Upper lobe of right lung (tissue), 1 donor: ENCODE measurements at regions not wholly inside any gene's neighbourhood (a gene's known extent, or its start where the extent isn't known, plus 50 kb on each side); places are given as distances from the start of the nearest gene placed in this dataset.

Experiments used
- ATAC-seq: fragments of 200-7000 bp; cut with Tn5 transposase; one replicate; pipeline ENCODE4 v1.9.1; 2020; ENCODE audit warnings: mild to moderate bottlenecking, moderate library complexity
- DNase-seq: peaks from one replicate; pipeline ENCODE4 v3.0.0-alpha.2; 2020
- H3K27ac ChIP-seq: fragments of 200-600 bp; one replicate; pipeline ENCODE4 v1.8.0; 2022
- H3K27me3 ChIP-seq: fragments of 200-600 bp; one replicate; pipeline ENCODE4 v1.8.0; 2022; ENCODE audit warnings: mild to moderate bottlenecking
- H3K36me3 ChIP-seq: fragments of 200-600 bp; one replicate; pipeline ENCODE4 v1.8.0; 2022
- H3K4me1 ChIP-seq: fragments of 200-600 bp; one replicate; pipeline ENCODE4 v1.8.0; 2022
- H3K4me3 ChIP-seq: fragments of 200-600 bp; one replicate; pipeline ENCODE4 v1.8.0; 2022; ENCODE audit warnings: mild to moderate bottlenecking
- H3K9me3 ChIP-seq: fragments of 200-600 bp; one replicate; pipeline ENCODE4 v1.8.0; 2022
- CTCF ChIP-seq: fragments of 200-600 bp; IDR thresholded peaks from one replicate; pipeline ENCODE4 v1.8.0; 2022; ENCODE audit warnings: antibody characterized with exemption
- intact Hi-C: fragments of 100-400 bp; cut with DNase I; formaldehyde crosslinking; loops from one replicate; pipeline ENCODE4 v1.11.0; 2022
- donor health status: DM: no; HTN: yes; CAD: no; lungs with severe emphysema.

DNA sequence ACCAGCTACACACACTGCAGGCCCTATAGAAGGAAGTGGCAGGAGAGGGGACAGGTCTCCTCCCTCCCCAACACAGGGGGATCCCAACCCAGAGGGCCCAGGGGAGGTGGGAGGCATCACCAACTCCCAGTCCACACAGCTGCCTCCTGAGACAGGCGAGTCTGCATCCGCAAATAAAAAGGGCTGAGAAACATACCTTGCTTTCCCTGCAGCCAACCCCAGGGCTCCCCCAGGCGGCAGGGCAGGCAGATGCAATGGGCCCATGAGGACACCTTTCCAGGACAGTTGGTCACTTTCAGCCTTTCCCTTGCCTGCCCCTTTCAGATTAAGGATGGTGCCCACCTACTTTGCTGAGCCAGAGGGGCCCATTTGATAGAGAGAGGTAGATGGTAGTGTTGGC, 180.0 kb downstream of the BRD1 start:
- no peaks in the 10 kb centered on the region for H3K36me3 ChIP-seq
- no peaks in the 10 kb centered on the region for H3K4me1 ChIP-seq
- no peak overlapping the region for H3K27ac ChIP-seq
- no peak for TF ChIP-seq CTCF
- H3K27me3 ChIP-seq, result peaks cover 5% of the 10 kb centered on the region
- DNase-seq (no peak), ATAC-seq (no peak)
- intact Hi-C loops, result no loop called here
- H3K9me3 ChIP-seq, result no peaks in the 10 kb centered on the region
- H3K4me3 ChIP-seq, result no peak overlapping the region

DNA sequence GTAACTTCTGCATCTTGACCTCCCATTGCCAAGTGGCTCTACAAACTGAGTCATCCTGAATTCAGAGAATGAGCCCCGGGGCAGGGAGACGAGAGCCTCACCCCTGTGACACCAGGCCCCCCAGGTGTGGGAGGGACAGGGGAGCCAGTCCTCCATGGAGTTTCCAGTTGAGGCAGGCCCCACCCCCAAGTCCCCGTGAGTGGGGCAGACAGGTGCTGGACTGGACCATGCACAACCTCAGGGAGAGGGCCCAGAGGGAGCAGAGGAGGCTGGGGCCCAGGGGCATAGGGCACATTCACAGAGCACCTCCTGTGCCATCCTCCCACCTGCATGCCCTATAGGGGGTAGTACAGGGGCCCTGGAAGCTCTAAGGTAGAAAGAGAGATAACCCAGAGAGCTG, 180.8 kb downstream of the BRD1 start:
- Histone ChIP-seq H3K9me3 (no peaks in the 10 kb centered on the region), H3K27ac (no peak overlapping the region), H3K36me3 (no peaks in the 10 kb centered on the region), H3K27me3 (peaks cover 5% of the 10 kb centered on the region), H3K4me1 (no peaks in the 10 kb centered on the region), H3K4me3 (no peak overlapping the region)
- no peak for TF ChIP-seq CTCF
- DNase-seq, result no peak
- ATAC-seq, result no peak
- intact Hi-C loops, result no loop called here

- no peak for TF ChIP-seq CTCF
- H3K27ac ChIP-seq, result no peak overlapping the region
- H3K4me1 ChIP-seq, result no peaks in the 10 kb centered on the region
- intact Hi-C loops, result no loop called here
- DNase-seq, result no peak
- H3K4me3 ChIP-seq, result no peak overlapping the region
- no peaks in the 10 kb centered on the region for H3K9me3 ChIP-seq
- no peak for ATAC-seq
- H3K27me3 ChIP-seq, result peaks cover 5% of the 10 kb centered on the region
- H3K36me3 ChIP-seq, result no peaks in the 10 kb centered on the region
These were observed 181.7 kb downstream of the BRD1 start for GRCh38 chr22:49645791-49646550.

DNA sequence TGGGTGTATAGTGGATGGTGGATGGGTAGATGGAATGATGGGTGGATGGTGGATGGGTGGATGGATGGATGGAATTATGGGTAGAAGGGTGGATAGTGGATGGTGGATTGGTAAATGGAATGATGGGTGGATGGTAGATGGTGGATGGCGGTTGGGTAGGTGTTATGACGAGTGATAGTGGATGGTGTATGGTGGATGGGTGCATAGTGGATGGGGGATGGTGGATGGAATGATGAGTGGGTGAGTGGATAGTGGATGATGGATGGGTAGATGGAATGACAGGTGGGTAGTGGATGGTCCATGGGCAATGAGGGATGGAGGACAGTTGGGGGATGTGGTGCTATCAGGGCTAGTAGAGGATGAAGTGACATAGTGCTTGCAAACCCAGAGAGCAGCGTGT, 182.4 kb downstream of the BRD1 start:
- intact Hi-C loops, result no loop called here
- TF ChIP-seq CTCF, result no peak
- no peak overlapping the region for H3K4me3 ChIP-seq
- DNase-seq, result no peak
- H3K4me1 ChIP-seq, result no peaks in the 10 kb centered on the region
- no peak overlapping the region for H3K27ac ChIP-seq
- H3K27me3 ChIP-seq, result peaks cover 5% of the 10 kb centered on the region
- no peaks in the 10 kb centered on the region for H3K36me3 ChIP-seq
- no peak for ATAC-seq
- no peaks in the 10 kb centered on the region for H3K9me3 ChIP-seq

- H3K27me3 ChIP-seq, result peaks cover 5% of the 10 kb centered on the region
- H3K36me3 ChIP-seq, result no peaks in the 10 kb centered on the region
- DNase-seq (no peak), ATAC-seq (no peak)
- TF ChIP-seq CTCF, result no peak
- intact Hi-C loops, result no loop called here
- no peak overlapping the region for H3K27ac ChIP-seq
- no peaks in the 10 kb centered on the region for H3K4me1 ChIP-seq
- H3K9me3 ChIP-seq, result no peaks in the 10 kb centered on the region
- no peak overlapping the region for H3K4me3 ChIP-seq
These were observed 183.7 kb downstream of the BRD1 start for GRCh38 chr22:49643998-49644397.

GRCh38 chr22:49643466-49643865, 184.2 kb downstream of the BRD1 start:
- no peak overlapping the region for H3K27ac ChIP-seq
- intact Hi-C loops, result no loop called here
- DNase-seq (no peak), ATAC-seq (no peak)
- H3K9me3 ChIP-seq, result no peaks in the 10 kb centered on the region
- no peak overlapping the region for H3K4me3 ChIP-seq
- no peak for TF ChIP-seq CTCF
- H3K36me3 ChIP-seq, result no peaks in the 10 kb centered on the region
- H3K4me1 ChIP-seq, result no peaks in the 10 kb centered on the region
- H3K27me3 ChIP-seq, result peaks cover 5% of the 10 kb centered on the region
